HCT116 (cell line): ENCODE measurements at regions not wholly inside any gene's neighbourhood (a gene's known extent, or its start where the extent isn't known, plus 50 kb on each side); places are given as distances from the start of the nearest gene placed in this dataset.

Experiments used
- CEBPB ChIP-seq: IDR thresholded peaks from 2 replicates; pipeline ENCODE4 v1.6.1; 2012; ENCODE audit warnings: low read depth
- EGR1 ChIP-seq: IDR thresholded peaks from 2 replicates; pipeline ENCODE4 v1.6.1; 2012; ENCODE audit warnings: low read depth
- ELF1 ChIP-seq: IDR thresholded peaks from 2 replicates; pipeline ENCODE4 v1.6.1; 2012; ENCODE audit warnings: low read depth, borderline replicate concordance
- EZH2 ChIP-seq: fragments of 200-600 bp; sonication (generic); IDR thresholded peaks from 2 replicates; pipeline ENCODE4 v1.6.1; 2017; ENCODE audit warnings: antibody characterized with exemption, mixed run types
- JUND ChIP-seq: IDR thresholded peaks from 2 replicates; pipeline ENCODE4 v1.6.1; 2012
- POLR2A ChIP-seq: IDR thresholded peaks from 2 replicates; pipeline ENCODE4 v1.7.0; 2011; ENCODE audit warnings: borderline replicate concordance; ENCODE audit not compliant: insufficient read depth, insufficient read length; ENCODE audit errors: extremely low read depth
- POLR2AphosphoS5 ChIP-seq: IDR thresholded peaks from 2 replicates; pipeline ENCODE4 v1.6.1; 2011; ENCODE audit warnings: mild to moderate bottlenecking, low read depth, low read length, moderate library complexity
- SRF ChIP-seq: IDR thresholded peaks from 2 replicates; pipeline ENCODE4 v1.6.1; 2012; ENCODE audit warnings: low read depth
- ZFX ChIP-seq: fragments of 450-650 bp; IDR thresholded peaks from 2 replicates; pipeline ENCODE4 v1.6.1; 2017
- ZNF274 ChIP-seq: fragments of 200-500 bp; sonication (Bioruptor generic); IDR thresholded peaks from 2 replicates; pipeline ENCODE4 v1.6.1; 2014; ENCODE audit warnings: mild to moderate bottlenecking, low read depth, low read length, inconsistent platforms
- TF ChIP-seq, protein P1 (sequence below), 3 experiments: fragments of 200-600 bp in 1 of 3; sonication (generic) in 1 of 3; IDR thresholded peaks in 2 of 3; conservative IDR thresholded peaks in 1 of 3; 2 replicates each; pipeline ENCODE4 v1.5.1; 2012 to 2017; ENCODE audit warnings: low read depth in 2 of 3, low read length in 2 of 3, antibody characterized with exemption in 1 of 3, borderline replicate concordance in 1 of 3, control low read depth in 1 of 3, mild to moderate bottlenecking in 1 of 3, mixed read lengths in 1 of 3, mixed run types in 1 of 3, moderate library complexity in 1 of 3; ENCODE audit not compliant: insufficient read depth in 1 of 3
- TF ChIP-seq, protein P2 (sequence below): IDR thresholded peaks from 2 replicates; pipeline ENCODE4 v1.6.1; 2012
- TF ChIP-seq, protein P3 (sequence below): IDR thresholded peaks from 2 replicates; pipeline ENCODE4 v1.6.1; 2012
- TF ChIP-seq, protein P4 (sequence below): IDR thresholded peaks from 2 replicates; pipeline ENCODE4 v1.6.1; 2011; ENCODE audit warnings: mild to moderate bottlenecking, low read length, moderate library complexity; ENCODE audit not compliant: insufficient replicate concordance; ENCODE audit errors: extremely low read depth

DNA sequence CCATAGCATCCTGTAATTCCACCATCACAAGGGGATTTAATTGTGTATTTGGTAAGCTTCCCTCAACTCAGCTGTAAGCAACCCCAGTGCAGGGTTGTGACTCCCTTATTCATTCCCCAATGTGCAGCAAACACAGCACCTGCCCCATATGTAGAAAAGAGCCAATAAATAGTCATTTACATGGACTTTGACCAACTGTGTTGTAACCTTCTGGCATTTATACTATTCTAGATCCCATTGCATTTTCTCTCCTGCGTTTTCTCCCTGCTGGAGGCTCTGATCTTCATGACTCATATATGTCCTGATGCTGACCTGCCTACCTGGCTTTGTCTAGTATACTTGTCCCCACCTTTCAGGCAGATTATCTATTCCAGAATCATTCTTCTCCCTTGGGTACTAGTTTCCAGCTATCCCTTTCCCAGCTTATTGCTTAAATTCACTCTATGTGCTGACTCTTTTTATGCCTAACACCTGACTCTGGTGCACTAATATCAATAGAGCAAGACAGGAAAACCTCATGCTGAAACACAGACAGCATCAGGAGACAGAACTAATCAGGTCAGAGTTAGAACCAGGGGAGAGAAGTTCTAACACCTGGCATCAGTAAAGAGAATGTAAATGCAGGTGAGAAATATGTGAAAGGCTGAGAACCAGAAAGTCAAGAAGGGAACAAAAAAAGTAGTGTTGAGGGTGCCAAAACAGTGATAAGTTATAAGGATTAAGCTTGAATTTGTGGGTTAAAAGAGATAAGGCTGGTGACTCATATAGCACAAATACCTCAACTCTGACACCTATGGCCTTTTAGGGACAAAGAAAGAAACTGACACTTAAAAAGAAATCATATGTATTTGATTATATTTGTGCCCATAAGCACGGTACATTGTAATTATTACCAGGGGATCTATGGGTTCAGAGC lies 402.7 kb downstream of the IPMK start:
- no peak for TF ChIP-seq SRF
- no peak for TF ChIP-seq POLR2A
- TF ChIP-seq, protein P1, sequence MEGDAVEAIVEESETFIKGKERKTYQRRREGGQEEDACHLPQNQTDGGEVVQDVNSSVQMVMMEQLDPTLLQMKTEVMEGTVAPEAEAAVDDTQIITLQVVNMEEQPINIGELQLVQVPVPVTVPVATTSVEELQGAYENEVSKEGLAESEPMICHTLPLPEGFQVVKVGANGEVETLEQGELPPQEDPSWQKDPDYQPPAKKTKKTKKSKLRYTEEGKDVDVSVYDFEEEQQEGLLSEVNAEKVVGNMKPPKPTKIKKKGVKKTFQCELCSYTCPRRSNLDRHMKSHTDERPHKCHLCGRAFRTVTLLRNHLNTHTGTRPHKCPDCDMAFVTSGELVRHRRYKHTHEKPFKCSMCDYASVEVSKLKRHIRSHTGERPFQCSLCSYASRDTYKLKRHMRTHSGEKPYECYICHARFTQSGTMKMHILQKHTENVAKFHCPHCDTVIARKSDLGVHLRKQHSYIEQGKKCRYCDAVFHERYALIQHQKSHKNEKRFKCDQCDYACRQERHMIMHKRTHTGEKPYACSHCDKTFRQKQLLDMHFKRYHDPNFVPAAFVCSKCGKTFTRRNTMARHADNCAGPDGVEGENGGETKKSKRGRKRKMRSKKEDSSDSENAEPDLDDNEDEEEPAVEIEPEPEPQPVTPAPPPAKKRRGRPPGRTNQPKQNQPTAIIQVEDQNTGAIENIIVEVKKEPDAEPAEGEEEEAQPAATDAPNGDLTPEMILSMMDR (IDR thresholded peaks at IDR 0.05 in 2 of 3, conservative IDR thresholded peaks at IDR 0.05 in 1 of 3; ENCODE audit: borderline replicate concordance in 1 of 3, insufficient read depth in 1 of 3, low read depth in 2 of 3, low read length in 2 of 3) = no peak
- TF ChIP-seq, protein P2, sequence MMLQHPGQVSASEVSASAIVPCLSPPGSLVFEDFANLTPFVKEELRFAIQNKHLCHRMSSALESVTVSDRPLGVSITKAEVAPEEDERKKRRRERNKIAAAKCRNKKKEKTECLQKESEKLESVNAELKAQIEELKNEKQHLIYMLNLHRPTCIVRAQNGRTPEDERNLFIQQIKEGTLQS = no peak
- TF ChIP-seq, protein P3, sequence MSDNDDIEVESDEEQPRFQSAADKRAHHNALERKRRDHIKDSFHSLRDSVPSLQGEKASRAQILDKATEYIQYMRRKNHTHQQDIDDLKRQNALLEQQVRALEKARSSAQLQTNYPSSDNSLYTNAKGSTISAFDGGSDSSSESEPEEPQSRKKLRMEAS = no peak
- no peak for TF ChIP-seq POLR2AphosphoS5
- TF ChIP-seq JUND = no peak
- no peak for TF ChIP-seq CEBPB
- TF ChIP-seq ZNF274 = no peak
- no peak for TF ChIP-seq EZH2
- no peak for TF ChIP-seq EGR1
- TF ChIP-seq ZFX = no peak
- TF ChIP-seq, protein P4, sequence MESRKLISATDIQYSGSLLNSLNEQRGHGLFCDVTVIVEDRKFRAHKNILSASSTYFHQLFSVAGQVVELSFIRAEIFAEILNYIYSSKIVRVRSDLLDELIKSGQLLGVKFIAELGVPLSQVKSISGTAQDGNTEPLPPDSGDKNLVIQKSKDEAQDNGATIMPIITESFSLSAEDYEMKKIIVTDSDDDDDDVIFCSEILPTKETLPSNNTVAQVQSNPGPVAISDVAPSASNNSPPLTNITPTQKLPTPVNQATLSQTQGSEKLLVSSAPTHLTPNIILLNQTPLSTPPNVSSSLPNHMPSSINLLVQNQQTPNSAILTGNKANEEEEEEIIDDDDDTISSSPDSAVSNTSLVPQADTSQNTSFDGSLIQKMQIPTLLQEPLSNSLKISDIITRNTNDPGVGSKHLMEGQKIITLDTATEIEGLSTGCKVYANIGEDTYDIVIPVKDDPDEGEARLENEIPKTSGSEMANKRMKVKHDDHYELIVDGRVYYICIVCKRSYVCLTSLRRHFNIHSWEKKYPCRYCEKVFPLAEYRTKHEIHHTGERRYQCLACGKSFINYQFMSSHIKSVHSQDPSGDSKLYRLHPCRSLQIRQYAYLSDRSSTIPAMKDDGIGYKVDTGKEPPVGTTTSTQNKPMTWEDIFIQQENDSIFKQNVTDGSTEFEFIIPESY = no peak
- TF ChIP-seq ELF1 = no peak
